ENCODE measurements at regions not wholly inside any gene's neighbourhood (a gene's known extent, or its start where the extent isn't known, plus 50 kb on each side); places are given as distances from the start of the nearest gene placed in this dataset.

GRCh38 chr6:44005507-44005903 is 121.7 kb downstream of the MRPL14 start:
- Histone ChIP-seq H3K79me2 (ENCODE audit: insufficient read depth, low read length) (no peaks in the 10 kb centered on the region; the same call in 1 of the 2 replicates), H3K9me3 (ENCODE audit: insufficient read depth, low read length) (no peaks in the 10 kb centered on the region), H3K9ac (ENCODE audit: low read length) (no peak overlapping the region), H3K4me2 (ENCODE audit: low read depth, low read length, poor library complexity, severe bottlenecking) (no peak overlapping the region), H3K36me3 (ENCODE audit: low read length) (no peaks in the 10 kb centered on the region), H3K27ac (ENCODE audit: low read depth, low read length) (no peak overlapping the region), H3K27me3 (ENCODE audit: low read length) (peaks cover 2% of the 10 kb centered on the region; the same call in 1 of the 2 replicates), H3K4me3 (ENCODE audit: insufficient read depth, low read length, poor library complexity, severe bottlenecking) (no peak overlapping the region), H2AFZ (ENCODE audit: low read depth, low read length, severe bottlenecking) (no peak overlapping the region), H3K9me2 (replicated peaks; ENCODE audit: insufficient read depth, low read length) (no peaks in the 10 kb centered on the region), H4K20me1 (ENCODE audit: low read depth, low read length) (no peaks in the 10 kb centered on the region), H3F3A (ENCODE audit: insufficient read depth) (peaks cover 17% of the 10 kb centered on the region; the same call in 1 of the 2 replicates)
- TF ChIP-seq CTCF (IDR thresholded peaks at IDR 0.05; ENCODE audit: insufficient read depth, low read length, poor library complexity, severe bottlenecking), result no peak
- TF ChIP-seq EZH2phosphoT487 (conservative IDR thresholded peaks at IDR 0.05; ENCODE audit: low read length), result no peak

- no peak overlapping the region for H2AFZ ChIP-seq (ENCODE audit: low read depth, low read length, severe bottlenecking)
- H4K20me1 ChIP-seq (ENCODE audit: low read depth, low read length), result no peaks in the 10 kb centered on the region
- H3K4me2 ChIP-seq (ENCODE audit: low read depth, low read length, poor library complexity, severe bottlenecking), result no peak overlapping the region
- TF ChIP-seq CTCF (IDR thresholded peaks at IDR 0.05; ENCODE audit: insufficient read depth, low read length, poor library complexity, severe bottlenecking) (peak; percentile 46), EZH2phosphoT487 (conservative IDR thresholded peaks at IDR 0.05; ENCODE audit: low read length) (no peak)
- no peak overlapping the region for H3K27ac ChIP-seq (ENCODE audit: low read depth, low read length)
- H3K4me3 ChIP-seq (ENCODE audit: insufficient read depth, low read length, poor library complexity, severe bottlenecking), result no peak overlapping the region
- H3K9ac ChIP-seq (ENCODE audit: low read length), result no peak overlapping the region
- H3K9me3 ChIP-seq (ENCODE audit: insufficient read depth, low read length), result no peaks in the 10 kb centered on the region
- H3K27me3 ChIP-seq (ENCODE audit: low read length), result peaks cover 2% of the 10 kb centered on the region; the same call in 1 of the 2 replicates
- no peaks in the 10 kb centered on the region for H3K9me2 ChIP-seq (replicated peaks; ENCODE audit: insufficient read depth, low read length)
- no peaks in the 10 kb centered on the region; the same call in 1 of the 2 replicates for H3K79me2 ChIP-seq (ENCODE audit: insufficient read depth, low read length)
- H3F3A ChIP-seq (ENCODE audit: insufficient read depth), result peaks cover 21% of the 10 kb centered on the region
- no peaks in the 10 kb centered on the region for H3K36me3 ChIP-seq (ENCODE audit: low read length)
These were observed 122.4 kb downstream of the MRPL14 start for GRCh38 chr6:44004625-44005506.

- no peak overlapping the region for H3K4me3 ChIP-seq (ENCODE audit: insufficient read depth, low read length, poor library complexity, severe bottlenecking)
- H3K79me2 ChIP-seq (ENCODE audit: insufficient read depth, low read length), result no peaks in the 10 kb centered on the region; the same call in 1 of the 2 replicates
- H4K20me1 ChIP-seq (ENCODE audit: low read depth, low read length), result no peaks in the 10 kb centered on the region
- H3K9me3 ChIP-seq (ENCODE audit: insufficient read depth, low read length), result no peaks in the 10 kb centered on the region
- no peak overlapping the region for H2AFZ ChIP-seq (ENCODE audit: low read depth, low read length, severe bottlenecking)
- H3K4me2 ChIP-seq (ENCODE audit: low read depth, low read length, poor library complexity, severe bottlenecking), result no peak overlapping the region
- peaks cover 2% of the 10 kb centered on the region; the same call in 1 of the 2 replicates for H3K27me3 ChIP-seq (ENCODE audit: low read length)
- H3K9me2 ChIP-seq (replicated peaks; ENCODE audit: insufficient read depth, low read length), result no peaks in the 10 kb centered on the region
- no peaks in the 10 kb centered on the region for H3K36me3 ChIP-seq (ENCODE audit: low read length)
- peaks cover 28% of the 10 kb centered on the region for H3F3A ChIP-seq (ENCODE audit: insufficient read depth)
- no peak for TF ChIP-seq EZH2phosphoT487 (conservative IDR thresholded peaks at IDR 0.05; ENCODE audit: low read length)
- TF ChIP-seq CTCF (IDR thresholded peaks at IDR 0.05; ENCODE audit: insufficient read depth, low read length, poor library complexity, severe bottlenecking), result no peak
- H3K9ac ChIP-seq (ENCODE audit: low read length), result no peak overlapping the region
- H3K27ac ChIP-seq (ENCODE audit: low read depth, low read length), result no peak overlapping the region
These were observed 123.1 kb downstream of the MRPL14 start for GRCh38 chr6:44004136-44004535.

All from SU-DHL-6 (cell line).